HG03039 (cell line): ENCODE measurements at regions not wholly inside any gene's neighbourhood (a gene's known extent, or its start where the extent isn't known, plus 50 kb on each side); places are given as distances from the start of the nearest gene placed in this dataset.
"Not testable (repeated sequence)": the region's sequence is repeated elsewhere in the genome, so short reads cannot be mapped to it uniquely, and the experiment has no call there.

Experiments used
- ATAC-seq: cut with Tn5 transposase; IDR thresholded peaks from one replicate; pipeline ENCODE4 v1.9.1; 2021; ENCODE audit warnings: mild to moderate bottlenecking, moderate library complexity; ENCODE audit not compliant: unreplicated experiment

DNA sequence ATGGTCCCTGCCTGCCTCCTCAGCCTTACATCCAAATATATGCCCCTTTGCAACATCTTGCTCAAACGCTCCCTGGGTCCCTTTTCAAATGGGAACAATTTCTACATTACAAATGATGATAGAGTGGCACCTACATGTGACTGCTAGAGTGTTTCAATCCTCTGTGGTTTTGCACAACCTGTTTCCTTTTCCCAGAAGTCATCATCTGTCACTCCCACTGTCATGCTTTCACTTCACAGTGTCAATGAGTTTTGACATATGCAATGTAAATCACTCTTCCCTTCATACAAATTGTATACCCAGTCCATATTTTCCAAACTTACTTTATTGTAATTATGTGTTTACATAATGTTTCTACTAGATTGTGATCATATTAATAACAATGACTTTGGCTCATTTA is 887.3 kb downstream of the TDRD15 start:
- no peak for ATAC-seq

DNA sequence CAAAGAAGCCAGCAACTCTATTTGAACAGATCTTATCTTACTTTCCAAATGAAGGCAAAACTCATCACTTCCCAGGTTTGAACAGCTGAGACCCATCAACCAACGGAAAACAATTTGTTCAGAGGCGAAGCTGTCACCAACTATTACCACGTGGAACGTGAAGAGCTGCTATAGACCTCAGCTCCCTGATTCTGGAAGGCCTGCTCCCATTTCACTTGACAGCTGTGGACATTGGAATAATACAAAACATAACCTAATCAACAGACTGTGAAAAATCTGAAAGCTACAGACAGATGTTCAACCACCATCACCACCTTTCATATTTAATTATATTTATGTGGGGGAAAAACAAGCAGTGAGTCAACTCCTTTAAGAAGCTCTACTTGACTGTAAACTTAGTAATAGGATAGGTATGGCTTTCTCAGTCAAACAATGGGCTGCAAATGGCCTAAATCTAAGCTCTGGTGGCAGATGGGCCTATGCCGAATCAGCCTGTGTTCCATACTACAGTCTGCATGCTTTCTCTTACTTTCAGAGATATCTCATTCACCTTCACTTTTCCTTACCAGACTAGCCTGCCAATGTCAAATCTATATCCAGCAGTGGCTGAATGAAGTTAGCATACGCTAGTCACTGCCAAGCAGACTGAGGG is 896.4 kb downstream of the TDRD15 start:
- no peak for ATAC-seq

DNA sequence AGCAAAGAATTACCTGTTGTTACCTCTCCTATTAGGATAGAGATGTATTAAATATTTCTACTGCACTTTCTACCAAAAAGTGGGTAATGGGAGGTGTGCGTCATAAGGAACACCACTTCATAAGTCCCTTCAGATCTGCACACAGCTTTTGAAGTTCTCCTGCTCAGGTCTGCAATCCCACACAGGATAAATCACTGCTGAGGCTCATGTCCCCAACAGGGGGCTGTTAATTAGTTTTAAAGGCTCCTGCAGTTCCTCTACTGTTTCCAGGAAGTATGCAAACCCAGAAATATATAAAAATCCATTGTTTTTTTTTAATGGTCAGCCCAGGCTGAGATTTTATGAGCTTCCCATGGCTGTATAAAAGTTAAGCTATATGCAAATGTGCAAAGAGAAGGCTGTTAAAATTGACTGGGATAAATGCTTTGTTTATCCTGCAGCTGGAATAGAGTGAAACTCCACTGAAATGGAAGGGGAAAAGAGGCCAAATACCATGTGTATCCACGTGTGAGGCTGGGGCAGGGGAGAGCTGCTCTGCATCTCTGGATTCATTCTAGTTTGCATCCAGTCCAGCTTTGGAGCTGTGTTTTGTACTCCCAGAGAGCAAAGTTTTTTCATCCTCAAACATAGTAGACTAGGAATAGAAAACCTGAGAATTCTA is 903.7 kb downstream of the TDRD15 start:
- ATAC-seq: no peak

DNA sequence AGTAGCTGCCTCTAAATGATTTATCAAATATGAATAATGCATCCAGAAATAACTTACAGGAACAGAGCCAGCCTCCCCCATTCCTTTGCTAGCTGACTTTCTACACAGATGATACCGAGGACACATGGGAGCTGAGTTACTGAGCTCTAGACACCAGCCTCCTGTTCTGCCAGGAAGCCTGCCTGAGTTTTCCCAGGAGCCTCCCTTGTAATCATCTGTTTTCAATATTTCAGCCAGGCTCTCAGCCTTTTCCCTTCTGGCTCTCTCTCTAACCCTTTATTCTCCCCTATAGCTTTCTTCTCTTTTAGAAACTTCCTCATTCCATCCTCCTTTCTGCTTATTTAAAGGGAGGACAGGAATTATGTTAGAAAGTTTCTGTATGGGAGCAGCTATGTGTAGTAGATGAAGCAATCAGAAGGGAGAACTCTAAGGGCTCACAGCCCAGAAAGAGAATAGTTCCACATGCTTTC is 911.6 kb downstream of the TDRD15 start:
- ATAC-seq: no peak

GRCh38 chr2:22037274-22037673 is 913.5 kb downstream of the TDRD15 start:
- ATAC-seq: no peak

- no peak for ATAC-seq
Observed at GRCh38 chr2:22043784-22044183, 920.0 kb downstream of the TDRD15 start.

DNA sequence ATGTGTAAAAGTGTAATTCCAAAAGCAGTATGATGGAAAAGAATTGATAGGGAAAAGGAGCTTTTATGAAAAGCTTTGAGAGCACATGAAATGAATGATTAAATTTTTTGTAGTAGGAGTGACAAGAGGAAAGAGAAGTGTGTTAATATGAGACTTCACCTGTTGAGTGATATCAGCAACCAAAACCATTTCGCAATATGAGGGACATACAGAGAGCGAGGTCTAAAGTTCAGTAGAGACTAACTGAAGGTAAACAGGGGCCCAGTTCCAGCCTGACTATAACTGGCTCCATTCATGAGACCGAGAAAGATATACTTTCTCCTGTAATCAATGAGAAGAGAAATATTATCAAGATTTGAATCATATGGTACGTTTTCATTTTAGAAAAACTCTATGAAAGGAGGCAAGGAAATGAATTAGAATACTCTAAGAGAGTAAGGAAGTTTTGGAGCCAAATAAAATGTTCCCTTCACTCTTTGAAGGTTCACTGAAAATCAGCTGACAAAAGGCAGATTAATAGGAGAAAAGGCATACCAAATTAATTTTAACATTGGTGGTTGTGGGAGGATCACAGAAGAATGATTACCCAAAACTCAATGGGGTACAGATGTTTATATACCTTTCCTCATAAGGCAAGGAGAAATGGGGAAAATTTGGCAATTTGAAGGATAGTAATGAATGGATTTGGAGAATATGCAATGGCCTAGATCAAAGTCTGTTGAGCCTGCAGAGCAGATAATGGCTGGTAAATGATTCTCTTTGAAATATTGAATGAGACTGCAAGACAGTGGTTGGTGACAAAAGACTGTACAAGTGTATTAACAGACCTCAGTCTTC is 932.2 kb downstream of the TDRD15 start:
- ATAC-seq: no peak

GRCh38 chr2:22056621-22057132 is 932.9 kb downstream of the TDRD15 start:
- ATAC-seq: no peak

- no peak for ATAC-seq
Observed at GRCh38 chr2:22062679-22063078, 938.9 kb downstream of the TDRD15 start.

DNA sequence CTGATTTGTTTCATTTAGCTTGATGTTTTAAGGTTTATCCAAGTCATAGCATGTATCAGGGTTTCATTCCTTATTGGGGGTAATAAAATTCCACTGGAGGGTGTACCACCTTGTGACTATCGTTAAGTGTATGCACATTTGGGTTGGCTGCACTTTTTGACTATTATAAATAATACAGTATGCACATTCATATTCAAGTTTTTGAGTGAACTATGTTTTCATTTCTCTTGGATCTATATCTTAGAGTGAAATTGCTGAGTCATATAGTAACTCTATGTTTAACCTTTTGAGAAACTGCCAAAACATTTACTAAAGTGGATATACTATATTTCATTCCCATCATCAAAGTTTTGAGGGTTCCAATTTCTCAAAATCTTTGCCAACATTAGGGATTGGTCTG is 952.7 kb downstream of the TDRD15 start:
- no peak for ATAC-seq

GRCh38 chr2:22078701-22079100 is 954.9 kb downstream of the TDRD15 start:
- ATAC-seq: no peak

DNA sequence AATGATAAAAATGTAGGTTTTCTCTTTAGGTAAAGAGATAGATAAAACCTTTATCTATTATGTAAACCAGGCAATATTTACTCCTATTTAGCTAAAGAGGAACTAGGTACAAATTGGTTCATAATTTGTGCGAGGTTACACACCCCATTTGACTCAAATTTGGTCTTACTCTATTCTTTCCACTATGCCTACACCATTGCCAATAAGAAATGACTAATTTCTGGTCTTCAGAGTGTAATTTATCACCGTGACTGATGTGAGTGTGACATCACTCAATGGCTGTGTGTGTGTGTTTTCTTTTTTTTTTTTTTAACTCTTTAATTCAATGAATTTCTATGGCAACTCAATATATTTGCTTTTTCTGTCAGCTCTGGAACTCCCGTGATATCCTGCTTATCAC is 955.8 kb downstream of the TDRD15 start:
- ATAC-seq: no peak

GRCh38 chr2:22086726-22087125 is 963.0 kb downstream of the TDRD15 start:
- ATAC-seq: no peak

DNA sequence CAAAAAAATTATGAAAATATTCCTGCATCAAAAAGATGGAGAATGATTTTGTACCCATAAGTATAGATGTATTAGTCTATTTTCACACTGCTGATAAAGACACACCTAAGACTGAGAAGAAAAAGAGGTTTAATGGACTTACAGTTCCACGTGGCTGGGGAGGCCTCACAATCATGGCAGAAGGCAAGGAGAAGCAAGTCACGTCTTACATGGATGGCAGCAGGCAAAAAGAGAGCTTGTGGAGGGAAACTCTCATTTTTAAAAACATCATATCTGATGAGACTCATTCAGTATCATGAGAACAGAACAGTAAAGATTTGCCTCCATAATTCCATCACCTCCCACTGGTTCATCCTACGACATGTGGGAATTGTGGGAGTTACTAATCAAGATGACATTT is 979.8 kb downstream of the TDRD15 start:
- not testable (repeated sequence) for ATAC-seq

- no peak for ATAC-seq
Observed at GRCh38 chr2:22110244-22110651, 986.5 kb downstream of the TDRD15 start.

- no peak for ATAC-seq
Observed at GRCh38 chr2:22124003-22124402, 1000.2 kb downstream of the TDRD15 start.

DNA sequence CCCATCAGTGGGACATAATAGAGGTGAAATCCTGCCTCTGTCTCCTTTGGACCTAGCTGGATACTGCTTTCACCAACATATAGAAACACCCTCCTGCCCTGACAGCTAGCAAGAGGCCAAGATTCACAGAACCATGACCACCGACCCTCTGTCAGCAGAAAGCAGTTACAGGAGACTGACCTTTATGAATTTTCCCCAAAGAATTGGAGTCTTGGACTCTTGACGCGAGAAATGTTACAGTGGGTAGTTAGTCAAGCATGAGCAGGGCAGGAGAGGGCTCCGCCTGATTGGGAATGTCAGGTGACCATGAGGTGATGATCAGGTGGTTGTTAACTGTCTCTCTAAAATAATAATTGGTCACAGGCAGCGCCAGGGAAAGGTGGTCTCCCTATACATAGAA is 1002.3 kb downstream of the TDRD15 start:
- no peak for ATAC-seq

GRCh38 chr2:22126978-22127377 is 1003.2 kb downstream of the TDRD15 start:
- no peak for ATAC-seq

GRCh38 chr2:22134421-22134820 is 1010.7 kb downstream of the TDRD15 start:
- ATAC-seq: no peak

DNA sequence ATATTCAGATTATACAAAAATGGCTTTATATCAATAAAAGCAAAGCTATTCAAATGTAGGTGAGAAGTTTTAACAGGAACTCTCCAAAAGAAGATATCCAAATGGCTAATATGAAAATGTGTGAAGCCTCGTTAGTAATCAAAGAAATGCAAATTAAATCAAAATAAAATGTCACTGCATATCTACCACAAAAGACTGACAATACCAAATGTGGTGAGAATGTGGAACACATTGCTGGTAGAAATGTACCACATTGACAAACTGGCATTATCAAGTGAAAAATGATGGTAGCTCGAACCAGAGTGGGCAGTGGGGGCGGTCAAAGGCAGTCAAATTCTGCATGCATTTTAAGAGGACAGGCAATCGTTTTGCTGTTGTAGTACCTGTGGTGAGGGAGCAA is 1012.7 kb downstream of the TDRD15 start:
- ATAC-seq: no peak

DNA sequence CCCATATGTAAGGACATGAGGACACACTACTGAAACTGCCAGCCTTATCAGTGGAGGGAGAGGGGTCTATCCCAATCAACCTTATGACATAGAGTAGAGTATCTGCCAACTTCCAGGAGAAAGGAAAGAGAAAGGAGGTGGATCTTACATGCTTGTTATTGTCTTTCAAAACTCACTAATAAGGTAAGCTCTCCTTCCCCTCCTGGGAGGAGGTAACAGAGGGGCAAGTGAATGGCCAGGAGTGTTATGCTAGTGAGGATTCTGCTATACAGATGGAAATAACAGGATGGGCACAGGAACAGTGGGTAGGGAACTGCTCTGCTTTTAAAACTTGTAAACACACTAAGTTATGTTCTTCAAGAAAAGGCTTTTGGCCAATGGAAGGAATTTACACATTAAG is 1020.1 kb downstream of the TDRD15 start:
- ATAC-seq: no peak
